Fibroblast of lung (primary cell): ENCODE measurements at regions not wholly inside any gene's neighbourhood (a gene's known extent, or its start where the extent isn't known, plus 50 kb on each side); places are given as distances from the start of the nearest gene placed in this dataset.
"Not testable (repeated sequence)": the region's sequence is repeated elsewhere in the genome, so short reads cannot be mapped to it uniquely, and the experiment has no call there.

Source experiments
- EZH2 ChIP-seq: IDR thresholded peaks from 2 replicates; pipeline ENCODE4 v1.5.1; 2012; ENCODE audit warnings: low read length, control low read depth, mild to moderate bottlenecking; ENCODE audit errors: missing control alignments
- TF ChIP-seq, protein P1 (sequence below), 2 donors: IDR thresholded peaks in 1 of 2; conservative IDR thresholded peaks in 1 of 2; 1 replicate in 1 of 2; 2 replicates in 1 of 2; pipeline ENCODE4 v1.5.1; 2011 to 2012; ENCODE audit warnings: low read length in 2 of 2, control low read depth in 1 of 2, inconsistent platforms in 1 of 2, low read depth in 1 of 2, mild to moderate bottlenecking in 1 of 2

- not testable (repeated sequence) for TF ChIP-seq EZH2
- TF ChIP-seq, protein P1, sequence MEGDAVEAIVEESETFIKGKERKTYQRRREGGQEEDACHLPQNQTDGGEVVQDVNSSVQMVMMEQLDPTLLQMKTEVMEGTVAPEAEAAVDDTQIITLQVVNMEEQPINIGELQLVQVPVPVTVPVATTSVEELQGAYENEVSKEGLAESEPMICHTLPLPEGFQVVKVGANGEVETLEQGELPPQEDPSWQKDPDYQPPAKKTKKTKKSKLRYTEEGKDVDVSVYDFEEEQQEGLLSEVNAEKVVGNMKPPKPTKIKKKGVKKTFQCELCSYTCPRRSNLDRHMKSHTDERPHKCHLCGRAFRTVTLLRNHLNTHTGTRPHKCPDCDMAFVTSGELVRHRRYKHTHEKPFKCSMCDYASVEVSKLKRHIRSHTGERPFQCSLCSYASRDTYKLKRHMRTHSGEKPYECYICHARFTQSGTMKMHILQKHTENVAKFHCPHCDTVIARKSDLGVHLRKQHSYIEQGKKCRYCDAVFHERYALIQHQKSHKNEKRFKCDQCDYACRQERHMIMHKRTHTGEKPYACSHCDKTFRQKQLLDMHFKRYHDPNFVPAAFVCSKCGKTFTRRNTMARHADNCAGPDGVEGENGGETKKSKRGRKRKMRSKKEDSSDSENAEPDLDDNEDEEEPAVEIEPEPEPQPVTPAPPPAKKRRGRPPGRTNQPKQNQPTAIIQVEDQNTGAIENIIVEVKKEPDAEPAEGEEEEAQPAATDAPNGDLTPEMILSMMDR (conservative IDR thresholded peaks at IDR 0.05 in 1 of 2, IDR thresholded peaks at IDR 0.05 in 1 of 2; ENCODE audit: low read depth in 1 of 2, low read length in 2 of 2), result not testable (repeated sequence)
Observed at GRCh38 chr16:21525956-21526922, 73.1 kb upstream of the METTL9 start.
